Thyroid gland (tissue), 4 donors: ENCODE measurements at regions not wholly inside any gene's neighbourhood (a gene's known extent, or its start where the extent isn't known, plus 50 kb on each side); places are given as distances from the start of the nearest gene placed in this dataset.

Experiments used
- CTCF ChIP-seq, 6 experiments: fragments of 200-600 bp in 3 of 6; fragments of 450-650 bp in 3 of 6; sonication (generic) in 3 of 6; IDR thresholded peaks; one replicate each; pipeline ENCODE4 v1.5.1; 2016 to 2019; ENCODE audit warnings: antibody characterized with exemption in 6 of 6, mild to moderate bottlenecking in 2 of 6, inconsistent platforms in 1 of 6, moderate library complexity in 1 of 6
- POLR2A ChIP-seq, 2 donors: fragments of 450-650 bp; IDR thresholded peaks; one replicate each; pipeline ENCODE4 v1.6.1; 2017; ENCODE audit warnings: antibody characterized with exemption in 2 of 2, mild to moderate bottlenecking in 2 of 2, moderate library complexity in 1 of 2

- no peak for TF ChIP-seq CTCF (IDR thresholded peaks at IDR 0.05)
- TF ChIP-seq POLR2A (IDR thresholded peaks at IDR 0.05): no peak
Measured at GRCh38 chr11:112368381-112368780, 107.7 kb upstream of the PLET1 start.
